Progenitor cell of endocrine pancreas (in vitro differentiated cells): ENCODE measurements at regions not wholly inside any gene's neighbourhood (a gene's known extent, or its start where the extent isn't known, plus 50 kb on each side); places are given as distances from the start of the nearest gene placed in this dataset.

Experiments
- DNase-seq: peaks from one replicate; pipeline ENCODE4 v3.0.0; 2021; ENCODE audit warnings: low spot score; ENCODE audit not compliant: unreplicated experiment
- H3K27ac Mint-ChIP-seq: 2 replicates; pipeline ENCODE4 v1.8.0; 2021; ENCODE audit warnings: mild to moderate bottlenecking, moderate library complexity, mixed read lengths
- H3K27me3 Mint-ChIP-seq: 2 replicates; pipeline ENCODE4 v1.8.0; 2021; ENCODE audit warnings: mixed read lengths
- H3K36me3 Mint-ChIP-seq: 2 replicates; pipeline ENCODE4 v1.8.0; 2022; ENCODE audit warnings: mixed read lengths; ENCODE audit not compliant: insufficient read depth
- H3K4me1 Mint-ChIP-seq: 2 replicates; pipeline ENCODE4 v1.8.0; 2021; ENCODE audit warnings: low read depth, mixed read lengths
- H3K4me3 Mint-ChIP-seq: 2 replicates; pipeline ENCODE4 v1.8.0; 2021; ENCODE audit warnings: low read depth, mild to moderate bottlenecking, moderate library complexity, mixed read lengths
- H3K9me3 Mint-ChIP-seq: 2 replicates; pipeline ENCODE4 v1.8.0; 2021; ENCODE audit warnings: low read depth, mixed read lengths
- CTCF ChIP-seq: fragments of 200-600 bp; sonication (generic); IDR thresholded peaks from one replicate; pipeline ENCODE4 v1.5.0; 2021; ENCODE audit warnings: antibody characterized with exemption, mild to moderate bottlenecking; ENCODE audit not compliant: unreplicated experiment

- peaks cover 11% of the 10 kb centered on the region for H3K9me3 Mint-ChIP-seq
- H3K4me3 Mint-ChIP-seq, result no peak overlapping the region
- no peak for DNase-seq
- no peak overlapping the region for H3K27ac Mint-ChIP-seq
- TF ChIP-seq CTCF, result no peak
- peaks cover 3% of the 10 kb centered on the region for H3K36me3 Mint-ChIP-seq
- no peaks in the 10 kb centered on the region for H3K27me3 Mint-ChIP-seq
- peaks cover 4% of the 10 kb centered on the region for H3K4me1 Mint-ChIP-seq
Measured at GRCh38 chr2:167613471-167613870, 633.9 kb downstream of the STK39 start.

DNA sequence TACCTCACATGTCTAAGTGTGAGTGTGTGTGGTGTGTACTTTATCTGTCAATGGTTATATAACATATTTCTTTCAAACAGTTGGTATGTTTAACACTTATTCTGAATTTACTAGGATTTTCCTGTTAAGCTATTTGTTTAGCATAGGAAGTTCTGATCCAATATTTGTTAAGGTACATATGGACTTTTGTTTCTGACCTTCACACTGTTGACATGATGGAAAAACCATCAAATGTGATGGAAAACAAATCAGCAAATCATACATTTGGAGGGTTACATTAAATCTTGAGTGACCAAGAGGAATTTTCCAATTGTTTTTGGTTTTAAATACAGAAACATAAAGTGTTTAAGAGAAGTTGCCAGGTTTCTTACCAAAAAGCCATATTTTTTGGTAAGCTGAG lies 638.9 kb downstream of the STK39 start:
- no peak for DNase-seq
- H3K4me1 Mint-ChIP-seq, result peaks cover 7% of the 10 kb centered on the region
- H3K36me3 Mint-ChIP-seq, result peaks cover 2% of the 10 kb centered on the region
- H3K9me3 Mint-ChIP-seq, result peaks cover 7% of the 10 kb centered on the region
- no peak overlapping the region for H3K27ac Mint-ChIP-seq
- H3K4me3 Mint-ChIP-seq, result no peak overlapping the region
- no peak for TF ChIP-seq CTCF
- H3K27me3 Mint-ChIP-seq, result no peaks in the 10 kb centered on the region

DNA sequence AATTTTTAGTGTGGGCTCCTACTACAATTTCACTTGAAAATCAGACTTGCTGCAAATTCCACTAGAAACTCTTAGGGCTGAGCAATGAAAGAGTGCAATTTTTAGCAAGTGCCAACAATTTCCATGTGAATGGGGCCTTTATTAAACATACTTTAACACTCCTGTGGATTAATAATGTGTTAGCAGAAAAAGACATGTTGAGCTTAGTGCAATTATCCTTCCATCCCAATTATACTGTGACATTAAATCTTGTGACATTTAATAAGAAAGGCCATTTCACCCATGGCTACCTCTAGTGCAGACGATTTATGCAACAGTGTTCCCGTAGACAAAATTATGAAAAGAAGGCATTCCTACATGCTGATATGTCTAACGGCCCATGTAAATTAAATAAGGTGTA lies 639.7 kb downstream of the STK39 start:
- H3K27ac Mint-ChIP-seq, result no peak overlapping the region
- DNase-seq, result no peak
- no peaks in the 10 kb centered on the region for H3K27me3 Mint-ChIP-seq
- peaks cover 7% of the 10 kb centered on the region for H3K4me1 Mint-ChIP-seq
- H3K4me3 Mint-ChIP-seq, result no peak overlapping the region
- peaks cover 2% of the 10 kb centered on the region for H3K36me3 Mint-ChIP-seq
- no peak for TF ChIP-seq CTCF
- peaks cover 7% of the 10 kb centered on the region for H3K9me3 Mint-ChIP-seq

DNA sequence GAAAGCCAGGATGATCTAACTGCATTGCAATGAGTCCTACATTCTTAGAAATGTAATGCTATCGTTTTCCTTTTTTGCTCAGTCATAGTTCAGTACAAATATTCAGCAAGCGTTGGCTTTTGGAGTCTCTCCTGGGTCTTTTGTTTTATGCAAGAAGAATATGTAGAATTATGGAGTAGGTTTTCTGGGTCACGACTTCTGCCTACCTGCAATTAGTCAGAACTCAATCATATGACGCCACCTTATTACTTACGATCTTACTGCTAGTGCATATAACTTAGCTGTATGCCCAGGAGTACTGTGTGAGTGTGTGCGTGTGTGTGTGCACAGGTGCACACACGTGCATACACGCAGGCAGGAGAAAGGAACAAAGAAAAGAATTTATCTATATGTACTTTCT lies 640.2 kb downstream of the STK39 start:
- Mint-ChIP-seq H3K27me3 (no peaks in the 10 kb centered on the region), H3K36me3 (peaks cover 2% of the 10 kb centered on the region), H3K9me3 (peaks cover 8% of the 10 kb centered on the region), H3K27ac (no peak overlapping the region), H3K4me1 (peaks cover 7% of the 10 kb centered on the region), H3K4me3 (no peak overlapping the region)
- no peak for TF ChIP-seq CTCF
- DNase-seq, result no peak

DNA sequence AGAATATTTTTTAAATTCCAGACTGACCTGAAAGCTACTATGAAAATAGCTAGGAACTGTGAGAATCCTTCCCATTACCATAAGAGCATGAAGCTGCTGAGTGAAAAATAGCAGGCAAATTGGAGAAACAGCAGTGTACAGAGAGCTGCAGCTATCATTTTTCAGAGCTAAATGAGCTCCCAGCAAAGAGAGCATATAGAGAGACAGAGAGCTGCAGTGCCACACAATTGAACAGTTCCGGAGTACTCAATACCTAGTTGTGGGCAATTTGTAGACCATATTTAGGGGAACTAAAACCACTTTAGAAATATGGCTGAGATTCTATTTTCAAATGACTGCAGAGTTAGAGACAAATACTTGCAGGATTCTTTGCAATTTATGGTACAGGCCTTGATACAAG lies 645.3 kb downstream of the STK39 start:
- no peak for DNase-seq
- H3K4me3 Mint-ChIP-seq, result no peak overlapping the region
- H3K27ac Mint-ChIP-seq, result no peak overlapping the region
- peaks cover 4% of the 10 kb centered on the region for H3K36me3 Mint-ChIP-seq
- peaks cover 18% of the 10 kb centered on the region for H3K9me3 Mint-ChIP-seq
- no peaks in the 10 kb centered on the region for H3K27me3 Mint-ChIP-seq
- H3K4me1 Mint-ChIP-seq, result peaks cover 3% of the 10 kb centered on the region
- no peak for TF ChIP-seq CTCF
